ENCODE measurements at regions not wholly inside any gene's neighbourhood (a gene's known extent, or its start where the extent isn't known, plus 50 kb on each side); places are given as distances from the start of the nearest gene placed in this dataset.

DNA sequence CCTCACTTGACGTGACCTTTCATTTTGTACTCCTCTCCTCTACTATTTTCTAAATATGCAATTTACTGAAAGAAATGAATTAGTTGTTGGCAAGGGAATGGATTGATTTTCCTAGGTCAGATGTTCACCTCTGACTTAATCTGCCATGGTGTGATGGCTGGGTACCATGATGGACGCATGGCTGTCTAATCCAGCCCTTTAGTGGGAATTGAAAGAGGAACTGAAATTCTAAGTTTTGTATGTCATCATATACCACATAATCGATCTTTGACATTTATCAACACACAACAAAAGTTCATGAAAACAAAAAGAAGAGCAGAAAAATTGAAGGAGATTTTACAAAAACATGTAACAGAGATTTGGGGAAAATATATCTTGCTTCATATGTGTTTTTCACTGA, 331.3 kb upstream of the SNX7 start:
- no peak for DNase-seq (ENCODE audit: low spot score)

DNA sequence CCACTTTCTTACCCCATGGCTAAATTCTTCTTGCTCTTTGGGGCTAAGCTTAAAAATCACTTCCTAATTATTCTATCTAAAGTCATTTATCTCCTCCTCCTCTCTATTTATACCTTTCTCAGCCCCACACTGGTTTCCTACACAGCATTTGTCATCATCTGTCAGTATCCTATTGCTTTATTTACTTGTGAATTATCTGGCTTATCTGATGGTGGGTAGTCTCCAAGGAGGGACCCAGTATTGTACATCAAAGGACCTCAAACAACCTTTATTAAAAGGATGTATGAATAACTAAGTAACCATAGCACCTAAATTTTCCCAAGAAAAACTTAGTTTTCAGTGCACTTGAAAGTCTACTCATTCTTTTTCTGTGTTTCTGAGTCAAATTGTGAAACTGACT, 332.7 kb upstream of the SNX7 start:
- no peak for DNase-seq (ENCODE audit: low spot score)

GRCh38 chr1:98327220-98327861, 334.2 kb upstream of the SNX7 start:
- DNase-seq (ENCODE audit: low spot score), result no peak

- no peak for DNase-seq (ENCODE audit: low spot score)
Measured at GRCh38 chr1:98325646-98326440, 335.7 kb upstream of the SNX7 start.

GRCh38 chr1:98323906-98324358, 337.6 kb upstream of the SNX7 start:
- peak; percentile 1 for DNase-seq (ENCODE audit: low spot score)

DNA sequence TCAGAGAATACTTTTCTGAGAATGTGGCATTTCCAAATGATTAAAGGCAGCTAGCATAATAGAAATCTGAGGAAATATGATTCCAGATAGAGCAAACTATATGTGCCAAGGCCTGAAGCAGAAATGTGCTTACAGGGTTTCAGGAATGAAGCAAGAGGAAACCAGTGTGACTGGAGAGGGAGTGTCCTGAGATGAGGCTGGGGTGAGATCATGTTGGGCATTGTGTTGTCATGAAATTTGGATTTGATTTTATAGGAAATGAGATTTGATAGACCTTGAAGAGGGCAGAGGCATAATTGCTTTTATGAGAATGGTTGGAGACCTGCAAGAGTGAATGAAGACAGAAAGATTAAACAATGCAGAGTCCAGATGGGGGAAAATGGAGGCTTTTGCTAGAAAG, 338.1 kb upstream of the SNX7 start:
- DNase-seq (ENCODE audit: low spot score), result no peak

GRCh38 chr1:98322966-98323365, 338.6 kb upstream of the SNX7 start:
- DNase-seq (ENCODE audit: low spot score), result no peak

GRCh38 chr1:98322086-98322485, 339.4 kb upstream of the SNX7 start:
- DNase-seq (ENCODE audit: low spot score), result no peak

DNA sequence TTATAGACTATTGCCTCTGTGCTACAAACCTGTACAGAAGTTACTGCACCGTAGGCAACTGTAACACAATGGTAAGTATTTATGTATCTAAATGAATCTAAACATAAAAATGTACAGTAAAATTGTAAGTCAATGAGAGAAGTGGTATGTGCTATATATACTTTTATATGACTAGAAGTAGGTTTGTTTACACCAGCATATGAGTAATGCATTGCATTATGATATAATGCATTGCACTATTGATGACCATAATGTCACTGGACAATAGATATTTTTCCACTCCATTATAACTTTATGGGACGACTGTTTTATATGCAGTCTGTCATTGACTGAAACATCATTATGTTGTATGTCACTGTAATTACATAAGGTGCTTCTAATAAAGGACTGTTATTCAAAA, 340.3 kb upstream of the SNX7 start:
- DNase-seq (ENCODE audit: low spot score), result no peak

GRCh38 chr1:98316286-98316905, 345.1 kb upstream of the SNX7 start:
- DNase-seq (ENCODE audit: low spot score), result no peak

GRCh38 chr1:98315309-98315708, 346.2 kb upstream of the SNX7 start:
- DNase-seq (ENCODE audit: low spot score), result no peak

DNA sequence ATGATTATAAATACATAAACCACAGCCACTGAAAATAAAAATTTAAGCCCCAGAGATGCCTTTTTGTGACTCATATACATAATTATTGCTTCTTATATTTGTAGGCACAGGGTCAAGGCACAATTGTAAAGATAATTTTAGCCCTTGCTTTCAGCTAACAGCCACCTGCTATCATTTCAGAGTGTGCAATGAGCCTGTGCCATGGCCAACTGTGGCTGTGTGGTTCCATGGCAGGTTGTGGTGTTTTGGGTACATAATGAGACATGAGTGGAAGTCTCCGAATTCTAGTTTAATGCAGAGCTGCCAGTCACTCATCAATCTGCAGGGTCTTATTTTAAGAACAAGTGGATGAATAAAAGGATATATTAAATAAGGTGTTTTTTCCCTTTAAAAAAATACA, 346.9 kb upstream of the SNX7 start:
- DNase-seq (ENCODE audit: low spot score), result no peak

GRCh38 chr1:98306517-98307089, 354.9 kb upstream of the SNX7 start:
- no peak for DNase-seq (ENCODE audit: low spot score)

GRCh38 chr1:98305362-98305761, 356.2 kb upstream of the SNX7 start:
- DNase-seq (ENCODE audit: low spot score), result no peak

DNA sequence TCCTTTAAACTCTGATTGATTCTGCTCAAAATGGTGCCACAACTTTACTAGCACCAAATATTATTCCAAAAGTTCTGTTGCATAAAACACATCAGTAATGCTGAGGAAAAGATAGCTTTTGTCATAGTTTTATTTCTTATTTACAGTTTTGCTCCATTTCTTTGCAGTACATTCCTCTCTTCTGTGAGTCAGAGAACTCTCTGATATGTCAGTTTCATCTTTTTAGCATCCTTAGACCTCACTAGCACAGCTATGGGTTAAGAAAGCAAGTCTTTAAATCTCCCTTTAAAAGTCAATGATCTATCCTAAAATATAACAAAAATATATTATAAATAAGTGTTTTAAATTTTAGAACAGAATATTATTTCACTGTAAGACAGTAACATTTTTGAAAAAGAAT, 356.6 kb upstream of the SNX7 start:
- DNase-seq (ENCODE audit: low spot score), result no peak

DNA sequence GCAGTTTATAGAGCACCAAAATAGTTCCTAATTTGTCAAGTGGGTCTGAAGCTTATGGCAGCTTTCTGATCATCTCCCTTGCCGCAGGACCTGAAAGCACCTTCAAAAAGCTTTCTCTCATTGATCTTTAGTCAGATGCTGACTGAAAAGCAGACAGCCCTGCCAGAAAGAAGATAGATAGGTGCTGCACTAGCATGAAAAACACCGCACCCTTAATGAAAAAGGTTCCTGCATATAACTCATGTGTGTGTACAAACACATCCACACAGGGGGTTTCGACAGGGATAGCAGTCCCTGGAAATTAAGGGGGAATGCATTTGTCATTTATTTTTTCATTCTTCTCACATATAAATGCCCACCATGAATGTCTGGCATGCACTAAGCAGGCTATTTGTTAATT, 361.7 kb upstream of the SNX7 start:
- no peak for DNase-seq (ENCODE audit: low spot score)

DNA sequence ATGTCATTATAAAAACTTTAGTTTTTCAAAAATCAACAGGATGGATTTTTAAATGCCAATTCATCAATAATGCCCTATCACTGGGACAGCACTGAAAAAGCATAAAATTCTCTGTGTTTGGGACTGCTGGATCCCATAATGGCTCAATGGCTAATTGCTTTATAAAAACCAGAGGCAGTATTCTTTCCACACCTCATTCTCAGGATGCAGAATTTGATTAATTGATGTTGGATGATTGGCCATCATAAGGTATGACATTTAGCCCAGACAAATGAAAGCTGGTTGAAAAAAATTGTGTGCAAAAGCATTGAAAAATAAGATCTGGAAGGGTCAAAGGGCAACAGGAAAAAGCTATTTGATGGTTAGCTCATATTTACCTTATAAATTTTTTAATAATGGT, 362.2 kb upstream of the SNX7 start:
- no peak for DNase-seq (ENCODE audit: low spot score)

DNA sequence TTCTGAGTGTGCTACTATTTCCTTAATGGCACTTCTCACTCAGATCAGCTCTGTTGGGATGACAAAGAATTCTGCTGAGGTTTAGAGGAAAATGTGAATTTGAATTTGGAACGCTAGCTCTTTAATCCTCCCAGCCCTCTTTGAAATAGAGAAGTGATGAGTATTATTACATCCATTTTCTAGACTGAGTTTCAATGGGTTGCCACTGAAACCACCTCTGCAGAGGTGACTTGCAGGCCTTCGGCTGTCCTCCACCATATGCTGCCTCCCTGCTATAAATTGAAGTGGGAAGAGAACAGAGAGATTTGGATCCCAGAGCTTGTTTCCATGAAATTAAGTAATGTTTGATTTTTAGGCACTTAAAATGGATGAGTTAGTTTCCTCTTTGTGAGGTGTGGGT, 363.2 kb upstream of the SNX7 start:
- DNase-seq (ENCODE audit: low spot score), result no peak

DNA sequence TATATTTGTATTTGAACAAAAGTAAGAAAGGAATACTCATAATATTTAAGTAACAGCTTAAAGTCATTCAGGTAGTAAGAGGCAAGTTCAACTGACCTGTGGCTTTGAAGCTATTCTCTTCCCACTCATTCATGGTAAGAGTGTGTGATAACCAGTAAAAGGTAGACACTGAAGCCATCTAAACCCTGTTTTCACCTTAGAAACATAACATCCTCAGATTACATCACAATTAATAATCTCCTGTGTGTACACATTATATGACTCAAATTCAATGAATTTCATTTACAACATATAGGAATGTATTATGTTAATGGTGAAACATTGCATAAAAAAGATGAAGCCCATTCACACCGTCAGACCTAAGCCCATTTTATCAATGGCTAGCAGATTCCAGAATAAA, 364.8 kb upstream of the SNX7 start:
- DNase-seq (ENCODE audit: low spot score), result no peak

GRCh38 chr1:98294127-98294526, 367.4 kb upstream of the SNX7 start:
- no peak for DNase-seq (ENCODE audit: low spot score)

GRCh38 chr1:98292994-98293393, 368.5 kb upstream of the SNX7 start:
- no peak for DNase-seq (ENCODE audit: low spot score)

DNA sequence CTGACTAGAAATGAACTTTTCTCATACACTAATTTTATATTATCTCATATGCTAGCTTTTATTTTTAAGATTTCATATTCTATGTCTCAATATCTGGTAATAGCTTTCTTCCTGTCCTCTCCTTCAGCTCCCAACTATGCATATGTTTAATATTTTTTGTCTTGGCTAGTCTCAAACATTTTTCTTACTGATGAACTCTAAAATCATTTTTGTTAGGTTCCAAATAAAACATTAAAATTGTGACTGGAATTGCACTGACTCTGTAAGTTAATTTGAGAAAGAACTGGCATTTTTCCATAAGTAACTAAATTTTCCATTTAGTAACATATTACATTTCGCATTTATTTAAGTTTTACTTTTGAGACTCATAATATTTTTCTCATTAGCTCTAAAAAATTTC, 368.5 kb upstream of the DPYD start:
- DNase-seq (ENCODE audit: low spot score), result no peak

DNA sequence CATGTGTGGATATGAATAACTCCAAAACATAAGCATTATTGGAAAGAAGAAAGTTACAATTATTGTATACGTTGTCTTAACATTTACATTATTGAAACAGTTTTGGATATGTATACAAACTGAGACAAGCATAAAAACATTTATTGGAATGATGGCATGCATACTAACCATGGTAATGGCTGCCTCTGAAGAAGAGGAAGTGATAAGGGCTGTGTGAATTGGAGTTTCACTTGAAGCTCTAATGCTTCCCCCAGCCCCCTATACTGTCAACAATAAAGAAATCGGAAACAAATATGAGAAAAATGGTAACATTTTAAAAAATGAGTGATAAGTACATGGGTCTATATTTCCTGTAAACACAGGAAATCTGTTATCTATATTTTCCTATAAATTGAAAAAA, 367.7 kb upstream of the DPYD start:
- no peak for DNase-seq (ENCODE audit: low spot score)
